ENCODE measurements at regions not wholly inside any gene's neighbourhood (a gene's known extent, or its start where the extent isn't known, plus 50 kb on each side); places are given as distances from the start of the nearest gene placed in this dataset.

DNA sequence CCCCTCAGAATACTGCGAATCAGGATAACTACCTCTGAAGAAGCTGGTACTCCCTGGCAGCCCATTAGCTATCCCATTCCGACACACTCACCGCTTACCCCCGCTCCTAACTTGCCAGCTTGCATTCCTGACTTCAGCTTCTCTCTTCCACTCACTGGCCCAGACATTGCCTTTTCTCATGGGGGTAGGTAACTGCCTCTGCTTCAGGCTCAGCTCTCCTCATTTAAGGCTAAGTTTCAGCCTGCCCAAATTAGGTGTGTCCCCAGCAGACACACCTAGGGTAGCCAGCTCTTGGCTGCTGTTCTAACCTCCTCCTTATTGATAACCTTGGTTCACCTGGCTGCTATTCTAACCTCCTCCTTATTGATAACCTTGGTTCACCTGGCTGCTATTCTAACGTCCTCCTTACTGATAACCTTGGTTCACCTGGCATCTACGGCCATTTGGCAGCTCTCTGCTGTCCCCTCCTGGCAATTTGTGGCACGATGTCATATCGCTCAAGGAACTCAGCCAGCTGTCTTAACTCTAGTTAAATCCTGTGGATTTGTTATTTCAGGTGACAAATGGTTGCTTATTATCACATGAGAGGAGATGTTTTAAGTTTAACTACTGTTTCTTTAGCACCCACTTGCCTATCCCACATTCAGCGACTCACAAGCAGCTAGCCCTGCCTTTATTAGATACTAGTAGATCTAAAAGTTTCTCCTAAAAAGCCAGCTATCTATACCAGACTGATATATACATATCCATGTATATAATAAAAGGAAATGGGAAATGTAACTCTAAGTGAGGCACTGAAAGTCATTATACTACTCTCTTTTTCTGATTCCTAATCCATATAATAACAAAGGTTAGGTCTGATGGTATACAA lies 106.5 kb upstream of the ACP3 start:
- TF ChIP-seq CCDC6 (CRISPR knock-in tag; IDR thresholded peaks at IDR 0.05) (no peak), STAG1 (CRISPR knock-in tag; IDR thresholded peaks at IDR 0.05) (peak; percentile 48), EZH2 (conservative IDR thresholded peaks at IDR 0.05; ENCODE audit: low read depth, low read length) (no peak), ZHX1 (CRISPR knock-in tag; IDR thresholded peaks at IDR 0.05; ENCODE audit: low read depth) (no peak), FOXO1 (CRISPR knock-in tag; IDR thresholded peaks at IDR 0.05) (no peak), ZNF260 (CRISPR knock-in tag; IDR thresholded peaks at IDR 0.05; ENCODE audit: borderline replicate concordance, low read depth) (no peak), SMC3 (IDR thresholded peaks at IDR 0.05; ENCODE audit: low read length) (peak; percentile 39; the same call in 1 of the 2 replicates), ZNF839 (CRISPR knock-in tag; IDR thresholded peaks at IDR 0.05; ENCODE audit: borderline replicate concordance) (no peak)
- TF ChIP-seq, protein P1, sequence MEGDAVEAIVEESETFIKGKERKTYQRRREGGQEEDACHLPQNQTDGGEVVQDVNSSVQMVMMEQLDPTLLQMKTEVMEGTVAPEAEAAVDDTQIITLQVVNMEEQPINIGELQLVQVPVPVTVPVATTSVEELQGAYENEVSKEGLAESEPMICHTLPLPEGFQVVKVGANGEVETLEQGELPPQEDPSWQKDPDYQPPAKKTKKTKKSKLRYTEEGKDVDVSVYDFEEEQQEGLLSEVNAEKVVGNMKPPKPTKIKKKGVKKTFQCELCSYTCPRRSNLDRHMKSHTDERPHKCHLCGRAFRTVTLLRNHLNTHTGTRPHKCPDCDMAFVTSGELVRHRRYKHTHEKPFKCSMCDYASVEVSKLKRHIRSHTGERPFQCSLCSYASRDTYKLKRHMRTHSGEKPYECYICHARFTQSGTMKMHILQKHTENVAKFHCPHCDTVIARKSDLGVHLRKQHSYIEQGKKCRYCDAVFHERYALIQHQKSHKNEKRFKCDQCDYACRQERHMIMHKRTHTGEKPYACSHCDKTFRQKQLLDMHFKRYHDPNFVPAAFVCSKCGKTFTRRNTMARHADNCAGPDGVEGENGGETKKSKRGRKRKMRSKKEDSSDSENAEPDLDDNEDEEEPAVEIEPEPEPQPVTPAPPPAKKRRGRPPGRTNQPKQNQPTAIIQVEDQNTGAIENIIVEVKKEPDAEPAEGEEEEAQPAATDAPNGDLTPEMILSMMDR (CRISPR knock-in tag; IDR thresholded peaks at IDR 0.05) = peak; percentile 66
- Histone ChIP-seq H2AFZ (ENCODE audit: low read length) (no peak overlapping the region), H3K79me2 (ENCODE audit: insufficient read depth, low read length) (no peaks in the 10 kb centered on the region), H3K27me3 (ENCODE audit: control insufficient read depth in 1 of 2, insufficient read depth in 2 of 2, low read length in 2 of 2) (peaks cover 0 to 7% of the 10 kb centered on the region in 2 experiments; a peak in 1 of 5 replicates), H3K27ac (ENCODE audit: extremely low read length, insufficient read depth, low read length) (no peak overlapping the region), H3K4me2 (ENCODE audit: low read depth, low read length) (no peak overlapping the region), H4K20me1 (ENCODE audit: insufficient read depth, low read length) (no peaks in the 10 kb centered on the region), H3K36me3 (replicated peaks in 1 of 2; ENCODE audit: control insufficient read depth in 1 of 2, insufficient read depth in 2 of 2, low read length in 2 of 2) (no peaks in the 10 kb centered on the region), H3K9ac (ENCODE audit: insufficient read depth, low read depth, low read length) (no peak overlapping the region), H3K4me3 (replicated peaks in 1 of 3; ENCODE audit: insufficient read depth in 1 of 3, low read depth in 2 of 3, low read length in 3 of 3) (no peak overlapping the region), H3K9me3 (ENCODE audit: low read length) (no peaks in the 10 kb centered on the region), H3K4me1 (ENCODE audit: insufficient read depth, low read length) (no peaks in the 10 kb centered on the region)
- 14% methylated on average over 9 of the region's 9 CpGs for whole genome bisulfite sequencing (ENCODE audit: low lambda C conversion rate)
- intact Hi-C loops (cut with micrococcal nuclease; ENCODE audit: unreplicated experiment) = no loop called here
- ChIA-PET CTCF (ENCODE audit: low intra/inter-chr PET ratio, low total read pairs) (no interaction called here), POLR2A (no interaction called here)
- FAIRE-seq = peak; percentile 54
- in situ Hi-C loops (cut with HindIII; ENCODE audit: extremely low pct_ligation_motif_present, low pct_unique_long_range_greater_than_20kb) = no loop called here
- no TSS peak for BruUV-seq (replicated peaks)
- peak; percentile 69 for ATAC-seq
- peak; percentile 6 for DNase-seq (ENCODE audit: low spot score)

Data from HepG2 (cell line).